ENCODE measurements at regions not wholly inside any gene's neighbourhood (a gene's known extent, or its start where the extent isn't known, plus 50 kb on each side); places are given as distances from the start of the nearest gene placed in this dataset.

DNA sequence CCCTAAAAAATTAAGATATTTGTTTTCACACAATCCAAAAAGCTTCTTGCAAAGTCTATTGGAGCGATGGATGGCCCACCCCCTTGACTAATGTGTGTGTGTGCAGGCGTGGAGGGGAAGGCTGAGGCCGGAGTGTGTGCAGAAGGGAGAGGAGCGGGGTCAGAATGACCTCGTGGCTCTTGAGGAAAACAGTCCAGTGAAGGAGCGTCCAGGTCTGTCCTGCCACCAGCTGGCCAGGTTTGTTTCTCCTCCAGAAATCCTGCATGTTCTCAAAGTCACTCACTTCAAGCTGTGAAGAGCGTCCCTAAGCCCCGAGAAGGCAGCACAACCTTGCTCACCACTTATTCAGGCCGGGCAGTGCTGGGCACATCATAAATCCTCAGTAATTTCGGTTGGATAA lies 69.5 kb upstream of the SSX2IP start:
- DNase-seq = no peak

DNA sequence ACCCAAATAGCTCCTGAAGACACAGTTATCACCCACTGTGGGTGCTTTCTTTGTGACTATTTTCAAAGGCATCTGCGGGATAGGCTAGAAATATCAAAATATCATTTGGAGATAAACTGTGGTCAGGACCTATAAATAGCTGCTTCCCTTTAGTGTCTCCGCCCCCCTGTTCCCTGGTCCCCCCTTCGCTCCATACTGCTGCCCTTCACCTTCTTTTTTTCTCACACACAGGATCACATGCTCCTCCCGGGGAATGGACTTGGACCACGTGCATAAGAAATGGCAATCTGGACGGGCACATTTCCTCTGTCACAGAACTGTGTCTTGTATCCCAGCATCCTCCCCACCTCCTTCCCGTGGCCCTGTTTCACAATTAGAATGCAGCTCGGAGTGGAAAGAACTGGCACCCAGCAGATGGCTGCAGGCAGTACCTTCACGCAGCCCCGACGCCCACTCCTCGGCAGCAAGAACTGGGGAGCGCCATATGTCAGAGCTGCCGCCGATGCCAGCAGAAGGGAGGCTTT lies 68.8 kb upstream of the SSX2IP start:
- DNase-seq = no peak

GRCh38 chr1:84758476-84758875 lies 68.2 kb upstream of the SSX2IP start:
- no peak for DNase-seq

DNA sequence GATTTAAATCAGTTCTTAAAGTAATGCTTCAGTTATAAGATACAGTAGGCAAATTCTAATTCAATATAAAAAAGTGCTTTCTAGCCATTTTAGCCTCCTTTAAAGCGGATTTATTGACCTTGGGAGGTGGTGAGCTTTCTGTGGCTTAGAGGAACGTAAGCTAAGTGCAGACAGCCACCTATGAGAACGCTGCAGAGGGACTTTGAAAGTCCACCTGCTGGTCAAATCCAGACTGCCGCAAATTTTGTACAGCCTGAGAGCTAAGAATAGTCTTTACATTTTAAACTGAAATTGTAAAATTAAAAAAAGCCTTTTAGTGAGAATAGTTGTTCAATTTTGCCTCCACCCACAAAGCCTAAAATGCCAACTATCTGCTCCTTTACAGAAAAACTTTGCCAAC lies 67.0 kb upstream of the SSX2IP start:
- DNase-seq = peak in 1 of 2 experiments; percentile 2

DNA sequence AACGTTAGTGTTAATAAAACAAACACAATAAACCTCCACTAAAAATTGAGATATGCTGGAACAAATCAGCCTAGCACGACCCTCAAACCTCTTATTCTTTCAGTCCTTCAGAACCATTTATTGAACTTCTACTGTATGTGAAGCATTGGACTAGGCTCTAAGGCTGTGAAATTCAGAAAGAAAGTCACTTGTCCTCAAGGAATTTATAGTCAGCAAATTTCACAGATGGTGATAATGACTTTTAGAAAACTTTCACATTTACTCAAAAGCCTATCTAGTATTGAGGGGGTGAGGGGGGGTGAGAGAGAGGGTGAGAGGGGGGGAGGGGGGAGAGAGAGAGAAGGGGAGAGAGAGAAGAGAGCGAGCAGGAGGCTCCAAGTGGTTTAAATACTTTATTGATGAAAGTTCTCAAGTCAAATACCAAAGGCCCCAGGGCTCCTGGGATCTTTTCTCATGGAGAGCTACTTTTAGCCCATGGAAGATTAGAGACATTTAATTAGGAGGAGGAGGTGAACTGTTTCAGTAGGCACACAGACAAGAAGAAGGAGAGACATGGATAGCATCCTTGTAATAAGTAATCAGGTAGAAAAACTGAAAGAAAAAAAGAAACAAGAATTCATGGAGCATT lies 66.3 kb upstream of the SSX2IP start:
- DNase-seq = peak in 1 of 2 experiments; percentile 2

- DNase-seq = no peak
These were observed 65.7 kb upstream of the SSX2IP start for GRCh38 chr1:84756001-84756400.

DNA sequence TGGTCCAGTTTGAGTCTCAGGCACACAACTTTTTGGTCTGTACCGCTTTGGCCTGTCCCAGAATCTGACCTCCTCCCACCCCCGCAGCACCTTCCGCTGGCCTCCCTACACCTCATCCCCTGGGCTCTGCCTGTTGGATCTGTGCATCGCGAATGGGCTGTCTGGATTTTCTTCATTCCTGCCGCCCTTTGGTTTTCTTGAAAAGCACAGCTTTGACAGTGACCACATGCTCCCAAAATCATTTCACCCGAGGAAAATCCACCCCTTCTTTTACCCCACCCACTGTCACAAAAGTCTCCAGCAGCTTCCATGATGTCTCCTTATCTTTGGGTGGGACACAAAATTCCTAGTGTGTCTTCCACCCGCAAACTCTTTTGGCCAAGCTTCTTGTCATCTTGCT lies 65.0 kb upstream of the SSX2IP start:
- no peak for DNase-seq

DNA sequence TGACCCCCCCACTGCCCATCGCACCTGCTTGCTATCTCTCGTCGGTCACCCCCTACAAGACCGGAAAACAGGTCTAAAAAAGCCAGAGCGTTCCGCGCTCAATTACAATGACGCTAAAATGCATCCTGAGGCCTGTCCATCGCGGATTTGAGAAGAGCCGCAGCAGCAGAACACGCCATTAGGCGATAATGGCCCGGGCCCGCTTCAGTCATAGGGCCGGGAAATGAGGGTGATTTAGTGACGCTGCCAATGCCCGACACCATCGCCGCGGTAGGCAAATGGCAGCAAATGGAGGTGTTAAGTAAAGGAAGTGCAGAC lies 64.1 kb upstream of the SSX2IP start:
- no peak for DNase-seq

GRCh38 chr1:84753516-84754385 lies 63.5 kb upstream of the SSX2IP start:
- peak in 1 of 2 experiments; percentile 40 for DNase-seq

DNA sequence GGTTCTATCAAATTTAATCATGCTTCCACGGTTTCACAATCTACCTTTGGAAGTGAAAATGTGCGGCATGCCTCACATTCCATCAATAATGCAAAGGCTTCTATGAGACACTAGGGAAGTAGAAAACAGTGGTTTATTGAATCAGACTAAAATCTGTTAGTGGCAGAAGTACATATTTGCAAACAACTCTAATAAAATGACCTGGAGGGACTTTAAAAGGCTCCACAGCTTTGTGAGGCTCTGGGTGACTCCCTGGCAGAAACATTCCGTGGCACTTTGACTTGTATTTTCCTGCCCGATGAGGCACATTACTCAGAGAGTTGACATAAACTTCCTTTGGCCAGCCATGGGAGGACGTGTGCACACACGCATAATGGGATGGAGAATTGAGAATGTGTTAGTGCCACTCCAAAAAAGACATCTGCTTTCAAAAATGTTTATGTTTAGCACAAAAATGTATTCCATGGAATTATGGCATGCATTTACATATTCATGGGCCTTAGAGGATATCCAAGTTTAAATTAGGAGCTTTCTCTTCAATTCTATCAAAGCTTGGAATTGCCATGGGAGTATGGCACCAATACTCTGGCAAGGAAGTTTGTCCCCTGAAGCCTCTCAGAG lies 60.0 kb upstream of the SSX2IP start:
- no peak for DNase-seq

GRCh38 chr1:84749427-84749826 lies 59.2 kb upstream of the SSX2IP start:
- DNase-seq = no peak

DNA sequence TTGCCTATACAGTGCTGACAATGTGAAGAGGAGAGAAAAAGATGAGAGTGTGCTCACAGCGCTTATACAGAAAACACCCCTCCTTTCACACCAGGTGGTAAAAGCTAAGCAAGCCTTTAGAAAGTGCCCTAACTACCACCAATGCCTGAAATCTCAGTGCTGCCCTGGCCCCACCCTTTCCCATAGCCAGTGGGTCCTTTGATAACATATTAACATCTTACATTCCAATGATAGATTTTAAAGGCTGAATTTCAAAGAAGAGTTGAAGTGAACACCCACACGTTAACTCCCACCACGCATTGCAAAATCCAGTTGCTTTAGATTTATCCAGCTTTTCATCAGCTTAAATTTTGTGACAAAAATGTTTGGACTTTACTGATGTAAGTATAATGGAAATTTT lies 58.1 kb upstream of the SSX2IP start:
- DNase-seq = no peak

DNA sequence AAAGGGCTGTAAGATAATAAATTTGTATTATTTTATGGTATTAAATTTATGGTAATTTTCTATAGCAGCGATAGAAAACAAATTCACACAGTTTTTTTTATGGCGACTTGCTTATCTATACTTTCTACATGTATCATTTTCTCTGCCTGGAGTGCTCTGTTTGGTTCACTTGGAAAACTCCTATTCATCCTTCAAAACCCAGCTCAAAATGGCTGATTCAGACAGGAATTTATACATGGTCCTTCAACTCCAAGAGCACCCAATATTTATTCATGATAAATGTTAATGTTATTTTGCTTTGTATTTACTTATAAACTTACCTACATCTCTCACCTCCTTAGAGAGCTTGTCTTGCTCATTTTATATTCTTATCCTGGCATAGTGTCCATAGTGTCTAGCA lies 55.6 kb upstream of the SSX2IP start:
- DNase-seq = no peak

GRCh38 chr1:84743896-84744295 lies 53.6 kb upstream of the SSX2IP start:
- DNase-seq = no peak

DNA sequence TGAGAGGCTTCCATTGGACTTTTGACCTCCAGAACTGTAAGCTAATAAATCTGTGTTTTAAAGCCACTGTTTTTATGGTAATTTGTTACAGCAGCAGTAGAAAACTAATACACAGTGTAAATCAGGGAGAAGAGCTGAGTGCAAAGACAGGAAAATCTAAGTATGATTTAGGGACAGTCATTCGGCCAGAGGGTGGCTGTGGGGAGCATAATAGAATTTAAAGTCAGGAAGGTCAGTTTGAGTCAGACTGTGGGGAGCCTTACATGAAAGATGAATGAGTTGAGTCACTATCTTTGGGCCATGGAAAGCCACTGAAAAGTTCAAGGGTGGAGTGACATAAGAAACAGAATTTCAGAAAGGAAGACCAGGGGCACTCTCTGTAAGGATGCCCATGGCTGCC lies 52.4 kb upstream of the SSX2IP start:
- no peak for DNase-seq

- DNase-seq = no peak
These were observed 49.9 kb upstream of the SSX2IP start for GRCh38 chr1:84740050-84740714.
